IMR-90 (cell line): ENCODE measurements at regions not wholly inside any gene's neighbourhood (a gene's known extent, or its start where the extent isn't known, plus 50 kb on each side); places are given as distances from the start of the nearest gene placed in this dataset.

Source experiments
- ATAC-seq: fragments of 200-7000 bp; cut with Tn5 transposase; 2 replicates; pipeline ENCODE4 v1.9.1; 2020; ENCODE audit warnings: low read depth, mild to moderate bottlenecking, moderate library complexity
- BruUV-seq: library from RNA; stranded (reverse); fragments of 400-500 nt; replicated peaks from 2 replicates; lab custom pipeline; 2021; lab: Mats Ljungman, UMichigan
- CTCF ChIA-PET: fragments of 300-600 bp; formaldehyde crosslinking; extraction: SDS; loops from one replicate; lab custom pipeline; 2021; ENCODE audit warnings: antibody characterized with exemption; lab: Yijun Ruan, JAX
- POLR2A ChIA-PET: fragments of 300-600 bp; sonication (Branson Sonifier 250); formaldehyde crosslinking; loops from one replicate; lab custom pipeline; 2022; ENCODE audit warnings: antibody characterized with exemption; ENCODE audit not compliant: unreplicated experiment; lab: Charles Lee
- DNase-seq: peaks from one replicate; pipeline ENCODE4 v3.0.0; 2013
- H2AFZ ChIP-seq: replicated peaks from 2 replicates; pipeline ENCODE3; 2013; ENCODE audit warnings: low read length, mild to moderate bottlenecking; ENCODE audit not compliant: poor library complexity
- H2AK5ac ChIP-seq: 2 replicates; pipeline ENCODE4 v1.6.1; 2013; ENCODE audit warnings: low read depth, low read length, inconsistent platforms
- H2AK9ac ChIP-seq: replicated peaks from 2 replicates; pipeline ENCODE3; 2013; ENCODE audit warnings: mild to moderate bottlenecking, low read depth, low read length, moderate library complexity; ENCODE audit not compliant: poor library complexity
- H2BK120ac ChIP-seq: 2 replicates; pipeline ENCODE4 v1.6.1; 2013; ENCODE audit warnings: low read depth, low read length, inconsistent platforms
- H2BK15ac ChIP-seq: 3 replicates; pipeline ENCODE4 v1.6.1; 2013; ENCODE audit warnings: low read depth, low read length, inconsistent platforms
- H2BK20ac ChIP-seq: 2 replicates; pipeline ENCODE4 v1.6.1; 2013; ENCODE audit warnings: low read depth, mild to moderate bottlenecking, inconsistent platforms, low read length, moderate library complexity
- H2BK5ac ChIP-seq: 2 replicates; pipeline ENCODE4 v1.6.1; 2013; ENCODE audit warnings: mild to moderate bottlenecking, low read depth, low read length, inconsistent platforms; ENCODE audit not compliant: poor library complexity, severe bottlenecking
- H3K14ac ChIP-seq: replicated peaks from 2 replicates; pipeline ENCODE4 v1.6.1; 2013; ENCODE audit warnings: low read depth, low read length, inconsistent platforms
- H3K18ac ChIP-seq: 2 replicates; pipeline ENCODE4 v1.6.1; 2013; ENCODE audit warnings: low read depth, low read length, control low read depth
- H3K23ac ChIP-seq: 2 replicates; pipeline ENCODE4 v1.6.1; 2013; ENCODE audit warnings: low read depth, low read length, inconsistent platforms
- H3K27ac ChIP-seq: 2 replicates; pipeline ENCODE4 v1.5.1; 2013; ENCODE audit warnings: mild to moderate bottlenecking, control low read depth, low read length; ENCODE audit not compliant: insufficient read depth
- H3K27me3 ChIP-seq: 2 replicates; pipeline ENCODE4 v1.6.1; 2013; ENCODE audit warnings: low read length; ENCODE audit not compliant: control insufficient read depth, insufficient read depth
- H3K36me3 ChIP-seq: 2 replicates; pipeline ENCODE4 v1.6.1; 2013; ENCODE audit warnings: low read length, mixed read lengths; ENCODE audit not compliant: control insufficient read depth, insufficient read depth
- H3K4ac ChIP-seq: 2 replicates; pipeline ENCODE4 v1.6.1; 2013; ENCODE audit warnings: low read depth, low read length, inconsistent platforms
- H3K4me1 ChIP-seq: 2 replicates; pipeline ENCODE4 v1.6.1; 2013; ENCODE audit warnings: low read length, mixed read lengths; ENCODE audit not compliant: control insufficient read depth, insufficient read depth
- H3K4me2 ChIP-seq: 2 replicates; pipeline ENCODE4 v1.6.1; 2013; ENCODE audit warnings: low read depth, mild to moderate bottlenecking, control low read depth, low read length, moderate library complexity
- H3K4me3 ChIP-seq: 2 replicates; pipeline ENCODE4 v1.5.1; 2013; ENCODE audit warnings: low read depth, mild to moderate bottlenecking, control low read depth, low read length, moderate library complexity; ENCODE audit not compliant: insufficient read depth
- H3K56ac ChIP-seq: 2 replicates; pipeline ENCODE4 v1.6.1; 2013; ENCODE audit warnings: low read length, inconsistent platforms; ENCODE audit not compliant: insufficient read depth; ENCODE audit errors: extremely low read depth
- H3K79me1 ChIP-seq, 2 experiments: 2 replicates each; pipeline ENCODE4 v1.6.1; 2013; ENCODE audit warnings: low read length in 2 of 2, inconsistent platforms in 1 of 2, low read depth in 1 of 2
- H3K9ac ChIP-seq: 2 replicates; pipeline ENCODE4 v1.6.1; 2013; ENCODE audit warnings: low read depth, low read length, control low read depth
- H3K9me1 ChIP-seq: 2 replicates; pipeline ENCODE4 v1.6.1; 2013; ENCODE audit warnings: low read length, inconsistent platforms; ENCODE audit not compliant: insufficient read depth
- H3K9me3 ChIP-seq: 2 replicates; pipeline ENCODE4 v1.6.1; 2013; ENCODE audit warnings: low read length; ENCODE audit not compliant: control insufficient read depth, insufficient read depth
- H4K20me1 ChIP-seq: 2 replicates; pipeline ENCODE4 v1.6.1; 2013; ENCODE audit warnings: low read length, inconsistent platforms; ENCODE audit not compliant: insufficient read depth
- H4K5ac ChIP-seq: 2 replicates; pipeline ENCODE4 v1.6.1; 2013; ENCODE audit warnings: mild to moderate bottlenecking, low read depth, low read length, control low read depth
- H4K8ac ChIP-seq, 2 experiments: 2 replicates each; pipeline ENCODE4 v1.6.1; 2013; ENCODE audit warnings: low read depth in 2 of 2, low read length in 2 of 2, control low read depth in 1 of 2, inconsistent platforms in 1 of 2
- H4K91ac ChIP-seq: 2 replicates; pipeline ENCODE4 v1.6.1; 2013; ENCODE audit warnings: low read depth, low read length, inconsistent platforms; ENCODE audit not compliant: insufficient read depth
- CEBPB ChIP-seq: IDR thresholded peaks from 2 replicates; pipeline ENCODE4 v1.6.1; 2012; ENCODE audit warnings: low read depth, low read length, improper control_type of control experiment
- ELK1 ChIP-seq: fragments of 150-350 bp; IDR thresholded peaks from 2 replicates; pipeline ENCODE4 v1.6.1; 2016; ENCODE audit warnings: low read depth, mild to moderate bottlenecking, low read length, moderate library complexity, borderline replicate concordance
- FOS ChIP-seq: fragments of 150-350 bp; IDR thresholded peaks from 2 replicates; pipeline ENCODE4 v1.6.1; 2016; ENCODE audit warnings: low read depth, low read length
- MAFK ChIP-seq: IDR thresholded peaks from 2 replicates; pipeline ENCODE4 v1.6.1; 2012; ENCODE audit warnings: low read depth, low read length, improper control_type of control experiment
- MAZ ChIP-seq: IDR thresholded peaks from 2 replicates; pipeline ENCODE4 v1.6.1; 2012; ENCODE audit warnings: low read depth, mild to moderate bottlenecking, low read length, improper control_type of control experiment, moderate library complexity, borderline replicate concordance
- NFE2L2 ChIP-seq: fragments of 150-350 bp; IDR thresholded peaks from 2 replicates; pipeline ENCODE4 v1.6.1; 2016; ENCODE audit warnings: low read depth, mild to moderate bottlenecking, low read length
- RCOR1 ChIP-seq: IDR thresholded peaks from 2 replicates; pipeline ENCODE4 v1.6.1; 2012; ENCODE audit warnings: mild to moderate bottlenecking, low read length, improper control_type of control experiment; ENCODE audit not compliant: insufficient replicate concordance
- RFX5 ChIP-seq: IDR thresholded peaks from 2 replicates; pipeline ENCODE4 v1.8.0; 2012; ENCODE audit warnings: low read depth, mild to moderate bottlenecking, low read length, moderate library complexity
- SMC3 ChIP-seq: fragments of 150-350 bp; IDR thresholded peaks from 2 replicates; pipeline ENCODE4 v1.6.1; 2016; ENCODE audit warnings: low read depth, mild to moderate bottlenecking, antibody characterized with exemption, low read length, moderate library complexity
- WGBS, 2 experiments: methylation state at CpG; one replicate each; pipeline versions ENCODE4 v1.1.5 to v1.1.7; 2013; ENCODE audit warnings: missing lambda C conversion rate in 2 of 2; ENCODE audit not compliant: insufficient read length in 1 of 2; ENCODE audit errors: extremely low coverage in 2 of 2; 5-methylcytosine and 5-hydroxymethylcytosine counted together
- dilution Hi-C: fragments of 300-500 bp; cut with HindIII; formaldehyde crosslinking; loops from one replicate; pipeline ENCODE4 v1.14.3; 2018; ENCODE audit warnings: low sequenced_read_pairs; ENCODE audit not compliant: unreplicated experiment
- in situ Hi-C: fragments of 300-500 bp; cut with MboI; formaldehyde crosslinking; loops from 3 replicates; pipeline ENCODE4 v1.14.3; 2019; ENCODE audit warnings: low sequenced_read_pairs, inconsistent platforms, mixed read lengths
- intact Hi-C: fragments of 100-400 bp; cut with micrococcal nuclease; formaldehyde crosslinking; loops from 2 replicates; pipeline ENCODE4 v1.10.0; 2022

- no peak overlapping the region for H3K56ac ChIP-seq
Observed at GRCh38 chr12:28980436-28980835, 168.6 kb upstream of the FAR2 start.

More at GRCh38 chr12:28980436-28980835, 168.6 kb upstream of the FAR2 start:
- POLR2A ChIA-PET: no interaction called here
- Histone ChIP-seq H3K4me2 (no peak overlapping the region), H3K9me3 (no peaks in the 10 kb centered on the region), H3K4me1 (no peaks in the 10 kb centered on the region), H3K9ac (no peak overlapping the region), H3K4me3 (no peak overlapping the region), H3K79me1 (no peaks in the 10 kb centered on the region), H3K14ac (no peak overlapping the region), H3K4ac (no peak overlapping the region), H4K5ac (no peak overlapping the region), H3K18ac (no peak overlapping the region), H4K91ac (no peak overlapping the region), H3K23ac (no peak overlapping the region), H3K27me3 (no peaks in the 10 kb centered on the region), H2BK20ac (no peak overlapping the region), H3K9me1 (no peaks in the 10 kb centered on the region), H2AFZ (no peak overlapping the region), H2BK15ac (no peak overlapping the region), H2AK5ac (no peak overlapping the region), H2AK9ac (no peak overlapping the region), H4K8ac (no peak overlapping the region), H3K36me3 (no peaks in the 10 kb centered on the region), H4K20me1 (no peaks in the 10 kb centered on the region), H3K27ac (no peak overlapping the region), H2BK120ac (no peak overlapping the region), H2BK5ac (no peak overlapping the region)
- no peak for TF ChIP-seq CEBPB
- TF ChIP-seq FOS: no peak
- no peak for TF ChIP-seq RCOR1
- no peak for TF ChIP-seq MAZ
- TF ChIP-seq ELK1: no peak
- TF ChIP-seq MAFK: no peak
- no peak for TF ChIP-seq SMC3
- TF ChIP-seq RFX5: no peak
- TF ChIP-seq NFE2L2: no peak
- intact Hi-C loops (no loop called here), dilution Hi-C loops (no loop called here), in situ Hi-C loops (loop anchor here (25.0 kb wide), 1 partner anchor 1243 kb away; no protein-coding TSS in a partner anchor)
- ATAC-seq (no peak), DNase-seq (no peak)
- WGBS, 2 experiments: no CpG with 5 or more reads among the region's 4 CpGs
- CTCF ChIA-PET: no interaction called here
- no TSS peak for BruUV-seq
